Gastroesophageal sphincter (tissue), 3 donors: ENCODE measurements at regions not wholly inside any gene's neighbourhood (a gene's known extent, or its start where the extent isn't known, plus 50 kb on each side); places are given as distances from the start of the nearest gene placed in this dataset.

Source experiments
- POLR2A ChIP-seq, 2 donors: fragments of 450-650 bp; IDR thresholded peaks; one replicate each; pipeline ENCODE4 v1.6.1; 2017; ENCODE audit warnings: antibody characterized with exemption in 2 of 2, mild to moderate bottlenecking in 2 of 2, moderate library complexity in 1 of 2
- POLR2AphosphoS5 ChIP-seq: sonication (generic); formaldehyde crosslinking; IDR thresholded peaks from one replicate; pipeline ENCODE4 v1.6.1; 2017; ENCODE audit warnings: antibody characterized with exemption
- TF ChIP-seq, protein P1 (sequence below), 4 experiments: fragments of 200-600 bp in 2 of 4; fragments of 450-650 bp in 2 of 4; sonication (generic) in 1 of 4; IDR thresholded peaks; one replicate each; pipeline ENCODE4 v1.5.1; 2017 to 2019; ENCODE audit warnings: antibody characterized with exemption in 4 of 4, mild to moderate bottlenecking in 2 of 4, moderate library complexity in 2 of 4

- TF ChIP-seq POLR2AphosphoS5 = no peak
- TF ChIP-seq, protein P1, sequence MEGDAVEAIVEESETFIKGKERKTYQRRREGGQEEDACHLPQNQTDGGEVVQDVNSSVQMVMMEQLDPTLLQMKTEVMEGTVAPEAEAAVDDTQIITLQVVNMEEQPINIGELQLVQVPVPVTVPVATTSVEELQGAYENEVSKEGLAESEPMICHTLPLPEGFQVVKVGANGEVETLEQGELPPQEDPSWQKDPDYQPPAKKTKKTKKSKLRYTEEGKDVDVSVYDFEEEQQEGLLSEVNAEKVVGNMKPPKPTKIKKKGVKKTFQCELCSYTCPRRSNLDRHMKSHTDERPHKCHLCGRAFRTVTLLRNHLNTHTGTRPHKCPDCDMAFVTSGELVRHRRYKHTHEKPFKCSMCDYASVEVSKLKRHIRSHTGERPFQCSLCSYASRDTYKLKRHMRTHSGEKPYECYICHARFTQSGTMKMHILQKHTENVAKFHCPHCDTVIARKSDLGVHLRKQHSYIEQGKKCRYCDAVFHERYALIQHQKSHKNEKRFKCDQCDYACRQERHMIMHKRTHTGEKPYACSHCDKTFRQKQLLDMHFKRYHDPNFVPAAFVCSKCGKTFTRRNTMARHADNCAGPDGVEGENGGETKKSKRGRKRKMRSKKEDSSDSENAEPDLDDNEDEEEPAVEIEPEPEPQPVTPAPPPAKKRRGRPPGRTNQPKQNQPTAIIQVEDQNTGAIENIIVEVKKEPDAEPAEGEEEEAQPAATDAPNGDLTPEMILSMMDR (IDR thresholded peaks at IDR 0.05) = no peak
- no peak for TF ChIP-seq POLR2A (IDR thresholded peaks at IDR 0.05)
Observed at GRCh38 chr10:10471758-10472157, 545.9 kb upstream of the CELF2 start.
